ENCODE measurements at regions not wholly inside any gene's neighbourhood (a gene's known extent, or its start where the extent isn't known, plus 50 kb on each side); places are given as distances from the start of the nearest gene placed in this dataset.

- no peak for DNase-seq
These were observed 72.2 kb upstream of the DACH1 start for GRCh38 chr13:71939186-71939585.

GRCh38 chr13:71935166-71935840 lies 68.3 kb upstream of the DACH1 start:
- DNase-seq: no peak

- DNase-seq: no peak
These were observed 57.9 kb upstream of the DACH1 start for GRCh38 chr13:71924931-71925330.

- DNase-seq: no peak
These were observed 55.2 kb upstream of the DACH1 start for GRCh38 chr13:71922194-71922593.
